ENCODE measurements at regions not wholly inside any gene's neighbourhood (a gene's known extent, or its start where the extent isn't known, plus 50 kb on each side); places are given as distances from the start of the nearest gene placed in this dataset.

DNA sequence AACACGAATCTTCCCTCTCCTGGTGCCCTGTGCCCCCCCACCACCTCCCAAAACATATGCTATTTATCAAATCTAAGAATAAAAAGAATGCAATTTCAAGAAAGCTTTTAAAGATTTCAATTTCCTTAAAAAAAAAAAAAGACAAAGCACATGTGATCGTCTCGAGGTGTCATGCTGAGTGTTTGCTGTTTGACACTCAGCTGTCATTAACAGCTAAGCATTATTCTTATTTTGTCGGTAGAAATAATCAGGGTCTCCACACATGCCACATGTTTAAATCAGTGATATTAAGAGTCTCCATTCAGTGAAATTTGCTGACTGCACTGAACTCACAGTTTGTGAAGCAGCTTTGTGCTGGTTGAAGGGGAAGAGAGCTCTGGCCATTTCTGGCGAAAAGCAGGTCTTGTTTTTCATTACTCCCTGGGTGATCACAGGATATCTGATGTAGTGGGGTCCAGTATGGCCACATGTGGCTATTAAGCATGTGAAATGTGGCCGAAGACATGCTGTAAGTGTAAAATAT is 281.8 kb downstream of the SATB1 start:
- no peak for TF ChIP-seq CTCF (optimal IDR thresholded peaks at IDR 0.05 in 1 of 3, IDR thresholded peaks at IDR 0.05 in 1 of 3, conservative IDR thresholded peaks at IDR 0.05 in 1 of 3; ENCODE audit: extremely low read depth in 1 of 3, insufficient read depth in 2 of 3, low read length in 3 of 3)
- no peak for TF ChIP-seq EZH2 (IDR thresholded peaks at IDR 0.05; ENCODE audit: low read length)
